ENCODE measurements at regions not wholly inside any gene's neighbourhood (a gene's known extent, or its start where the extent isn't known, plus 50 kb on each side); places are given as distances from the start of the nearest gene placed in this dataset.

- H3K27ac ChIP-seq, result no peak overlapping the region
- no peak overlapping the region for H3K4me3 ChIP-seq
- no peaks in the 10 kb centered on the region for H3K27me3 ChIP-seq
- no peaks in the 10 kb centered on the region for H3K36me3 ChIP-seq
- intact Hi-C loops (cut with DNase I), result no loop called here
- no peaks in the 10 kb centered on the region for H3K9me3 ChIP-seq
- no peaks in the 10 kb centered on the region for H3K4me1 ChIP-seq
- no peak for DNase-seq
- ATAC-seq, result no peak
- 100% methylated on average over 1 of the region's 1 CpG for WGBS (ENCODE audit: insufficient coverage, low coverage, low lambda C conversion rate, missing lambda C conversion rate)
- TF ChIP-seq, protein P1, sequence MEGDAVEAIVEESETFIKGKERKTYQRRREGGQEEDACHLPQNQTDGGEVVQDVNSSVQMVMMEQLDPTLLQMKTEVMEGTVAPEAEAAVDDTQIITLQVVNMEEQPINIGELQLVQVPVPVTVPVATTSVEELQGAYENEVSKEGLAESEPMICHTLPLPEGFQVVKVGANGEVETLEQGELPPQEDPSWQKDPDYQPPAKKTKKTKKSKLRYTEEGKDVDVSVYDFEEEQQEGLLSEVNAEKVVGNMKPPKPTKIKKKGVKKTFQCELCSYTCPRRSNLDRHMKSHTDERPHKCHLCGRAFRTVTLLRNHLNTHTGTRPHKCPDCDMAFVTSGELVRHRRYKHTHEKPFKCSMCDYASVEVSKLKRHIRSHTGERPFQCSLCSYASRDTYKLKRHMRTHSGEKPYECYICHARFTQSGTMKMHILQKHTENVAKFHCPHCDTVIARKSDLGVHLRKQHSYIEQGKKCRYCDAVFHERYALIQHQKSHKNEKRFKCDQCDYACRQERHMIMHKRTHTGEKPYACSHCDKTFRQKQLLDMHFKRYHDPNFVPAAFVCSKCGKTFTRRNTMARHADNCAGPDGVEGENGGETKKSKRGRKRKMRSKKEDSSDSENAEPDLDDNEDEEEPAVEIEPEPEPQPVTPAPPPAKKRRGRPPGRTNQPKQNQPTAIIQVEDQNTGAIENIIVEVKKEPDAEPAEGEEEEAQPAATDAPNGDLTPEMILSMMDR (IDR thresholded peaks at IDR 0.05), result no peak
- TF ChIP-seq POLR2A (IDR thresholded peaks at IDR 0.05), result no peak
These were observed 246.9 kb upstream of the PARD3B start for GRCh38 chr2:204298404-204298803.

DNA sequence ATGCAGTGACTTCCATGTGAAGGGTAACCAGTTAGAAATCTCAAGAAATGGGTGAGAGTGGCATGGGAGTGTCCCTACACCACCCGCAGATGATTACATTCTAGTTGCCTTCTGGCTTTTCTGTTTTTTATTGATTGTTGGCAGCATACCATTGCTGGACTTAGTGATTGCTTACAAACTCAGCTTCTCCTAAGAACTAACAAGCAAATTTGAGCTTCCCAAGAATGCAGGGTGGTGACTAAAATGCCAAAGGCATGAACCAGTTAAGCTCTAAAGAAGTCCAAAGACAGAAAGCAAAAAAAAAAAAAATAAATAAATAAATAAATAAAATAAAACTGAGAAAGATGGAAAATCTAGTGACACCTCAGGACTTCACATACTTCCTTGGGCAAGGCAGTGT, 245.5 kb upstream of the PARD3B start:
- Histone ChIP-seq H3K4me3 (no peak overlapping the region), H3K27ac (no peak overlapping the region), H3K4me1 (no peaks in the 10 kb centered on the region), H3K36me3 (no peaks in the 10 kb centered on the region), H3K9me3 (no peaks in the 10 kb centered on the region), H3K27me3 (no peaks in the 10 kb centered on the region)
- no peak for TF ChIP-seq POLR2A (IDR thresholded peaks at IDR 0.05)
- TF ChIP-seq, protein P1 (IDR thresholded peaks at IDR 0.05), result no peak
- intact Hi-C loops (cut with DNase I), result no loop called here
- no peak for ATAC-seq
- 50% methylated on average over 1 of the region's 1 CpG for WGBS (ENCODE audit: insufficient coverage, low coverage, low lambda C conversion rate, missing lambda C conversion rate)
- no peak for DNase-seq

- Histone ChIP-seq H3K9me3 (no peaks in the 10 kb centered on the region), H3K36me3 (no peaks in the 10 kb centered on the region), H3K27me3 (no peaks in the 10 kb centered on the region), H3K27ac (no peak overlapping the region), H3K4me3 (no peak overlapping the region), H3K4me1 (no peaks in the 10 kb centered on the region)
- intact Hi-C loops (cut with DNase I), result no loop called here
- TF ChIP-seq POLR2A (IDR thresholded peaks at IDR 0.05), result no peak
- TF ChIP-seq, protein P1 (IDR thresholded peaks at IDR 0.05), result no peak
- ATAC-seq (no peak), DNase-seq (no peak)
- 60% methylated on average over 4 of the region's 4 CpGs for WGBS (ENCODE audit: insufficient coverage, low coverage, low lambda C conversion rate, missing lambda C conversion rate)
These were observed 238.6 kb upstream of the PARD3B start for GRCh38 chr2:204306667-204307066.

- H3K9me3 ChIP-seq, result no peaks in the 10 kb centered on the region
- H3K4me3 ChIP-seq, result no peak overlapping the region
- WGBS (ENCODE audit: insufficient coverage, low coverage, low lambda C conversion rate, missing lambda C conversion rate), result 80% methylated on average over 7 of the region's 8 CpGs
- intact Hi-C loops (cut with DNase I), result no loop called here
- H3K4me1 ChIP-seq, result no peaks in the 10 kb centered on the region
- ATAC-seq (no peak), DNase-seq (no peak)
- TF ChIP-seq POLR2A (IDR thresholded peaks at IDR 0.05), result no peak
- TF ChIP-seq, protein P1 (IDR thresholded peaks at IDR 0.05), result no peak
- H3K27ac ChIP-seq, result no peak overlapping the region
- peaks cover 0 to 2% (median 0%) of the 10 kb centered on the region in 4 donors for H3K36me3 ChIP-seq
- H3K27me3 ChIP-seq, result no peaks in the 10 kb centered on the region
These were observed 233.2 kb upstream of the PARD3B start for GRCh38 chr2:204312105-204312504.

DNA sequence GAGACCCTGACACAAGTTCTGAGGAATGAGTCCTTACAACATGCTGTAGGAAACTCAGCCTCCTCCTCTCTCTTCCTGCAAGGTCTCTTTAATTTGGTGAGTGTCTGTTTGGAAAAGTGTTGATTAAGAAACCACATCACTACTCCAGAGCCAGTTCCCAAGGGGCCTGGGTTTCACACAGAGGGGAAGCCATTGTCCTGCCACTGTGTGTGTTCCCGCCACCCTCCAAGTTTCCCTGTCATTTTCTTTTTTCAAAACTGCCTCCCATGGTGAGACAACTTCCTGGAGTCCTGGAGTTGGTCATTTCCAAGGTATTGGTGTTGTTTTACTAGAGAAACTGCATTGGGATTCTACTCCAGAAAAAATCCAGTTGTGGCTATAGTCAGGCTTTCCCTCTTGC, 232.0 kb upstream of the PARD3B start:
- no peaks in the 10 kb centered on the region for H3K27me3 ChIP-seq
- intact Hi-C loops (cut with DNase I), result no loop called here
- 82% methylated on average over 1 of the region's 1 CpG for WGBS (ENCODE audit: insufficient coverage, low coverage, low lambda C conversion rate, missing lambda C conversion rate)
- ATAC-seq (no peak), DNase-seq (no peak)
- no peak overlapping the region for H3K4me3 ChIP-seq
- no peaks in the 10 kb centered on the region for H3K9me3 ChIP-seq
- TF ChIP-seq POLR2A (IDR thresholded peaks at IDR 0.05), result no peak
- TF ChIP-seq, protein P1 (IDR thresholded peaks at IDR 0.05), result no peak
- H3K4me1 ChIP-seq, result no peaks in the 10 kb centered on the region
- H3K36me3 ChIP-seq, result peaks cover 0 to 2% (median 0%) of the 10 kb centered on the region in 4 donors
- no peak overlapping the region for H3K27ac ChIP-seq

All from right lobe of liver (tissue), 6 donors.